ENCODE measurements at regions not wholly inside any gene's neighbourhood (a gene's known extent, or its start where the extent isn't known, plus 50 kb on each side); places are given as distances from the start of the nearest gene placed in this dataset.

DNA sequence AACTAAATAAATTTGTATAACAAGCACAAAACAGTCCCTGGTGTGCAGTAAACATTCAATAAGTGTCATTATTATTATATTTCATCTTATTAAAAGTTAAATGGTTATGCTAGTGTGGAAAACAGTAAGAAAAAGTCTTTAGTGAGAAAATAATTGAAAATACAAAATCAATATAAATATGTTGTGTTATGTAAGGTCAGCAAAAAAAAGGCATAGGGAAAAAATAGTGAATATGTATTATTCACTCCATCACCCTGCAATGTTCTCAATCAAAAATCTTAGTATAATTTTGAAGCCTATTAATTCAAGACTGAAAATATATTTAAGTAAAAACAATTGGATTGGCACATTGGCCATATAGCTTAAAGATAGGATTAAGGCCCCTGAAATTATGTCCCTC is 63.3 kb upstream of the KCNMB2 start:
- Histone ChIP-seq H3K27ac (no peak overlapping the region), H3K4me3 (no peak overlapping the region), H3K9me3 (no peaks in the 10 kb centered on the region), H3K27me3 (no peaks in the 10 kb centered on the region), H3K4me1 (no peaks in the 10 kb centered on the region), H3K36me3 (no peaks in the 10 kb centered on the region)
- ATAC-seq (no peak), DNase-seq (no peak)
- TF ChIP-seq, protein P1, sequence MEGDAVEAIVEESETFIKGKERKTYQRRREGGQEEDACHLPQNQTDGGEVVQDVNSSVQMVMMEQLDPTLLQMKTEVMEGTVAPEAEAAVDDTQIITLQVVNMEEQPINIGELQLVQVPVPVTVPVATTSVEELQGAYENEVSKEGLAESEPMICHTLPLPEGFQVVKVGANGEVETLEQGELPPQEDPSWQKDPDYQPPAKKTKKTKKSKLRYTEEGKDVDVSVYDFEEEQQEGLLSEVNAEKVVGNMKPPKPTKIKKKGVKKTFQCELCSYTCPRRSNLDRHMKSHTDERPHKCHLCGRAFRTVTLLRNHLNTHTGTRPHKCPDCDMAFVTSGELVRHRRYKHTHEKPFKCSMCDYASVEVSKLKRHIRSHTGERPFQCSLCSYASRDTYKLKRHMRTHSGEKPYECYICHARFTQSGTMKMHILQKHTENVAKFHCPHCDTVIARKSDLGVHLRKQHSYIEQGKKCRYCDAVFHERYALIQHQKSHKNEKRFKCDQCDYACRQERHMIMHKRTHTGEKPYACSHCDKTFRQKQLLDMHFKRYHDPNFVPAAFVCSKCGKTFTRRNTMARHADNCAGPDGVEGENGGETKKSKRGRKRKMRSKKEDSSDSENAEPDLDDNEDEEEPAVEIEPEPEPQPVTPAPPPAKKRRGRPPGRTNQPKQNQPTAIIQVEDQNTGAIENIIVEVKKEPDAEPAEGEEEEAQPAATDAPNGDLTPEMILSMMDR (IDR thresholded peaks at IDR 0.05), result no peak
- intact Hi-C loops (cut with DNase I), result no loop called here

GRCh38 chr3:178474526-178474925 is 61.7 kb upstream of the KCNMB2 start:
- H3K4me3 ChIP-seq, result no peak overlapping the region
- H3K9me3 ChIP-seq, result no peaks in the 10 kb centered on the region
- H3K27me3 ChIP-seq, result no peaks in the 10 kb centered on the region
- intact Hi-C loops (cut with DNase I), result no loop called here
- no peaks in the 10 kb centered on the region for H3K4me1 ChIP-seq
- peak; percentile 30 for ATAC-seq
- TF ChIP-seq, protein P1 (IDR thresholded peaks at IDR 0.05), result no peak
- H3K27ac ChIP-seq, result no peak overlapping the region
- no peak for DNase-seq
- no peaks in the 10 kb centered on the region for H3K36me3 ChIP-seq

DNA sequence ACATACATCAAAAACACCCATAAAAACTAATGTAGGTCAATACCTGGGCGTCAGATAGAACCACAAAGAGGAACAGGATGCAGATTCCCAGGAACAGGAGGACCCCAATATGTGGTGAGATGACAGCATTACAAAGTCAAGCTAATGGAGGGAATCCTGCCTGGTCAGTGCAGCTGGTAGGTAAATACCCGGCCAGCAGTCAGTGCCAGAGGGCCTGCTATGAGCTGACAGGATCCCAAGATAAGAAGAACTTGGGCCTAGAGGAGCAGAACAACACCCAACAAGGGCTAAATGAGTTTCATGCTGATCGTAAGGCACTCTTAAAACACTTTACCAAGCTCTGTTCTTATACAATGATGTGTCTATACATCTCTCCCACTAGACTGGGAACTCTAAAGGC is 61.2 kb upstream of the KCNMB2 start:
- DNase-seq (no peak), ATAC-seq (no peak)
- H3K27me3 ChIP-seq, result no peaks in the 10 kb centered on the region
- no peaks in the 10 kb centered on the region for H3K36me3 ChIP-seq
- H3K27ac ChIP-seq, result no peak overlapping the region
- H3K4me3 ChIP-seq, result no peak overlapping the region
- intact Hi-C loops (cut with DNase I), result no loop called here
- H3K4me1 ChIP-seq, result no peaks in the 10 kb centered on the region
- no peaks in the 10 kb centered on the region for H3K9me3 ChIP-seq
- TF ChIP-seq, protein P1 (IDR thresholded peaks at IDR 0.05), result no peak

DNA sequence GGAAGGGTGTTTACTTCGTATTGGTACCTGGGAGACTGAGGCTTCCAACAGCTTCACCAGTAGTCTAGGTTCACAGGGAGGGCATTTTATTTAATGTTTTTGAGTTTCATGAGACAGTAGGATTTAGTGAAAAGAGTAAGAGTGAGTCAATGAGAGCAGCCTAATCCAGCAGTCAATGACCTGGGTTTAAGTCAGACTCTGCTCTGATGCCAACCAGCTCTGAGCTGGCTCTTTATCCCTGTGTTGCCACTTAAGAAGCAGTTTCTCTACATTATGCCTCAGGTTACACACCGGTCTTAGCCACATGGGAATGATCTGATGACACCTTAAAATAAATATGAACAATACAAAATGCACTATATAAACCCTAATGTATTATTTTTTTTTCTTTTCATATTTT is 59.4 kb upstream of the KCNMB2 start:
- no peaks in the 10 kb centered on the region for H3K4me1 ChIP-seq
- intact Hi-C loops (cut with DNase I), result no loop called here
- H3K9me3 ChIP-seq, result no peaks in the 10 kb centered on the region
- TF ChIP-seq, protein P1 (IDR thresholded peaks at IDR 0.05), result no peak
- ATAC-seq, result no peak
- H3K4me3 ChIP-seq, result no peak overlapping the region
- no peak overlapping the region for H3K27ac ChIP-seq
- DNase-seq, result no peak
- no peaks in the 10 kb centered on the region for H3K36me3 ChIP-seq
- no peaks in the 10 kb centered on the region for H3K27me3 ChIP-seq

DNA sequence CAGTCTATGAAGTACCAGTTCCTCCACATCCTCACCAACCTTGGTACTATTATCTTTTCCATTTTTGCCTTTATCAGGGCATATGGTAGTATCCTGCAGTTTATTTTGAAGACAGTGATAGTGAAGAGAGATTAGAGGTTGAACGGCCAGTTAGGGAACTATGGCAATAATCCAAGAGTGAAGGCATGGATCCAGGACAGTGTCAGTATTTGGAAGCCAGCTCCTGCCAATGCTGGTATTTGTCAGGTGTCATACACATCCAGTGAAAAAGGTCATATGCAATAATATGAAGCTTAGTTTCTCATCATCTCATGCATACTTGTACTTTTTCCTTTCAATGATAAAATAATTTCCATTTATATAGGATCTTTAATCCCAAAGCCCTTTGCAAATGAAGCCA is 56.8 kb upstream of the KCNMB2 start:
- no peaks in the 10 kb centered on the region for H3K27me3 ChIP-seq
- TF ChIP-seq, protein P1 (IDR thresholded peaks at IDR 0.05), result no peak
- intact Hi-C loops (cut with DNase I), result no loop called here
- no peak overlapping the region for H3K27ac ChIP-seq
- no peaks in the 10 kb centered on the region for H3K4me1 ChIP-seq
- H3K4me3 ChIP-seq, result no peak overlapping the region
- H3K36me3 ChIP-seq, result no peaks in the 10 kb centered on the region
- ATAC-seq, result no peak
- no peak for DNase-seq
- H3K9me3 ChIP-seq, result no peaks in the 10 kb centered on the region
